Dedifferentiated amniotic fluid mesenchymal stem cell (primary cell): ENCODE measurements at regions not wholly inside any gene's neighbourhood (a gene's known extent, or its start where the extent isn't known, plus 50 kb on each side); places are given as distances from the start of the nearest gene placed in this dataset.

Experiments
- DNase-seq: peaks from one replicate; pipeline ENCODE4 v3.0.0-alpha.2; 2016; ENCODE audit errors: extremely low spot score

DNA sequence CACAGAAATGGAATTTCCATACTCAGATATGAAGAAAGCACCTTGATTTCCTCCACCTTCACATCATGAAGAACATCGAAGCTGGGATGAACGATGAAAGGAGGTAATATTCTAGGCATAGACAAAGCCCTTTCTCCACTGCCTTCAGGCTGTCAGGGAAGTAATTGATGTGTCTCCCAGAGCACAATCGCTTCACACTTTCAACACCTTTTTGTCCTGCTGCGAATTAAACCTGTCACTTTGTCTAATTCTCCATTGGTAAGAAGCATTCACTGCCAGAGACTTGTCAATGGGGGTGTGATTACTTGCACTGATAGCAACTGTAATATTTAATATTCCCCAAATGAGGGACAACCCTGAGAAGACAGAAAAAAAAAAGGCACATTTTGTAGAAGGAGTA, 260.1 kb downstream of the ETS1 start:
- DNase-seq, result no peak

DNA sequence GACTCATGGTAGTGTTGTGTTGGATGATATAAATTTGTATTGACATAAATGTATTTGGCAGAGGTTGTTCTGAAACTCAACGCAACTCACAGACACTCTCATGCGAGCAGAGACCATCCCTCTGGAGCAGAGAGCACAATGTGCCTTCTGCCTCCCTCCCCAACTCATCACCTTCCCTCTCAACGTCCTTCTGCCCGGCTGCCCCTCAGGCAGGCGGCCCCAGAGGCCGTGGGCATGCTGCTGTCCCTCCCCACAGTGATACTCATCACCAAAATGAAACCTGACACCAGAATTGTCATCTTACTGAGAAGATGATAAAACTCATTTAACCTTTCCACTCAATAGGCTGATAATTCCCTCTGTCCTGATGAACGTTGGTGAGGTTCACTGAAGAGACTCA, 260.6 kb downstream of the ETS1 start:
- DNase-seq, result no peak

DNA sequence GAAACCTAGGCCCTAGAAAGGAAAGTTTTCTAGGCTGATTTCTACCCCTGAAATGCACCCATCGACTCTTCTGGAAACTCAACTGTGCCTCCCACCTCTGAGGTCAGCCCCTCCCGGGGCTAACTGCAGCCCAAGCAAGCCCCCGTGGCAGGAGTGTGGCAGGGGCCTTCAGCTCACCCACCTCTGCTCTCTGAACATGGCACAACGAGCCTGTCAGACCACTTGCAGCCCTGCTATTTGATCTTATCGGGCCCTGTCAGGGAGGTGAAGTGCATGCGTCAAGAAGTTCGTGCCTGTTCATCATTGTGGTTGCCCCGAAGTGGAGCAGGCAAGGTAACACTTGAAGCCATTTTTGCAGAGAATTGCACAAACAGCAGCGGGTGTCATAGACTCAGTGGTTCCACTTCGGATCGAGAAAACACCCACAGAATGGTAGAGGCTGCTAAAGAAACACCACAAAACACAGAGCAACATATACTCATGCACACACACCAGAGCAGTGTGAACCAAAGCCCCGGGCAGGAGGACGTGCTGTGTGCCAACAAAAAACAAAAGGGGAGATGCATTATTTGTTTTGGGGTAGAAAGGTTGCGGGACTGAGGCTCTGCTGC, 262.7 kb downstream of the ETS1 start:
- DNase-seq, result no peak

DNA sequence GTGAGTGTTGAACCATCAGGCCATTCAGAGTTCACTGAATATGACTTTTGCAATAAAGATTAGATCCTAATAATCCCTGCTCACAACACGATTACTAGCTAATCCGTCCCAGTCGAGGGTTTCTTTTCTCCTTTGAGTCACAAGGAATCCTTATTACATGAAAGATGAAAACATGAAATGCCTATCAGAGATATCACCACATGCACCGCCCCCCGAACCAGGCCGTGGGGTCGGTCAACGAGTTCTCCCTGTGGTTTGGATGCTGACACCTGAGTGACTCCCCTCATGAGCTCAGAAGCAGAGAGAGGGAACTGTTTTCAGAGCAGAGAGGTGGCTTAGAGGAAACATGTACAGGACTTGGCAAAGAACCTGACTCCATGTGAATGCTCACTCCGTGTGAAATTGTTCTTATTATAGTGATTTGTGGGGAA, 263.3 kb downstream of the ETS1 start:
- DNase-seq, result no peak

DNA sequence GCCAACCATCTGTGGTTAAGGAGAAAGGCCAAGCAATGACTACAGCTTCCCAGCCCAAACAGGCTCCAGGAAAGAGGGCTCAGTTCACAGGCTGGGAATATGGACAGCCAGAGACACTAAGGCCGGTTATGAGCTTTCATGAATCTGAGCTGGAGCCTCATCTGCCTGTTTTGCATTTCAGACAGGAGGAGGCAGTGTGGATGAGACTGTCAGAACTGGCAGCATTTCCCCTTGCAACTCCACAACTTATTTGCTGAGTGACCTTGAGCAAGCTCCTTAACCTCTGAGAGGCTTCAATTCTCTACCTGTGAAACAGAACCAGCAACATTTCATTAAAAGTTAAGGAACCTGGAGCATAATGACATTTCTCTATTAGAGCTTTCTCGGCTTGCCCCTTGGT, 264.0 kb downstream of the ETS1 start:
- no peak for DNase-seq

- no peak for DNase-seq
Measured at GRCh38 chr11:128318856-128319474, 268.4 kb downstream of the ETS1 start.

DNA sequence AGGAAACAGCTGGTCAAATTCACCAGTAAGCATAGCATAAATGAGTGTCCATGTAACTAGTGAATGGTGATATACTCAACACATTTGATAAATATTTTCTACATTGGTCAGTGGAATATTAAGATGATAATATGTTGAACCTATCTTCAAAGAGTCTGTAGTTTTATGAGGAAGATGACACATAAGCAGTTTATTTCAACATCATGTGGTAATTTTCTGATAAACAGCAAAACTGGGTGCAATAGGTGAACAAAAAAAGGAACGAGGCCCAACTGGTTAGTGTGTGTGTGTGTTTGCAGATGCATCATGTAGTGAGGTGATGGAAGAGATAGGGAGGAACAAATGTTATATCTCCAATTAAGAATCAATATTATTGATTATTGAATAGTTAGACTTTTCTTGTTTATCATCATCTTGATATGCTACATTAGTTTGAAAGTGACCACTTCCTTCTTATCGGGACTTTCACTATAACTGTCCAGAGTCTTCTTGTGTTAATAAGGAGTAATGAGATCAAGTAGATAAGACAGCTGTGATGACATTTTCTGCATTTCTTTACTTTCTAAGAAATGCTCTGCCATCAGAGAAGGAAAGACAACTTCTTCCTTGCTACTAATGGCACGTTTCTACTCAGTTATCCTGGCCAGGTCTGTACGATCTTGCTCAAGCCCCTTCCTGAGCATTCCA, 270.7 kb downstream of the ETS1 start:
- DNase-seq, result no peak

DNA sequence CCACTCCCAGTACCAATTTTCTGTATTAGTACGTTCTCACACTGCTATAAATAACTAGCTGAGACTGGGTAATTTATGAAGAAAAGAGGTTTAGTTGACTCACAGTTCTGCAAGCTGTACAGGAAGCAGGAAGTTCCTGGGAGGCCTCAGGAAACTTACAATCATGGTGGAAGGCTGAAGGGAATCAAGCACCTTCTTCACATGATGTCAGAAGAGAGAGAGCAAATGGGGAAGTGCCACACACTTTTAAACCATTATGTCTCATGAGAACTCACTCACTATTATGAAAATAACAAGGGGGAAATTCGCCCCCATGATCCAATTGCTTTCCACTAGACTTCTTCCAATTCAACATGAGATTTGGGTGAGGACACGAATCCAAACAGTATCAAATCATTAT, 271.4 kb downstream of the ETS1 start:
- no peak for DNase-seq

- no peak for DNase-seq
Measured at GRCh38 chr11:128313931-128314330, 273.4 kb downstream of the ETS1 start.

GRCh38 chr11:128311742-128312719, 275.3 kb downstream of the ETS1 start:
- no peak for DNase-seq

GRCh38 chr11:128310676-128311445, 276.5 kb downstream of the ETS1 start:
- no peak for DNase-seq

- no peak for DNase-seq
Measured at GRCh38 chr11:128310005-128310404, 277.4 kb downstream of the ETS1 start.

DNA sequence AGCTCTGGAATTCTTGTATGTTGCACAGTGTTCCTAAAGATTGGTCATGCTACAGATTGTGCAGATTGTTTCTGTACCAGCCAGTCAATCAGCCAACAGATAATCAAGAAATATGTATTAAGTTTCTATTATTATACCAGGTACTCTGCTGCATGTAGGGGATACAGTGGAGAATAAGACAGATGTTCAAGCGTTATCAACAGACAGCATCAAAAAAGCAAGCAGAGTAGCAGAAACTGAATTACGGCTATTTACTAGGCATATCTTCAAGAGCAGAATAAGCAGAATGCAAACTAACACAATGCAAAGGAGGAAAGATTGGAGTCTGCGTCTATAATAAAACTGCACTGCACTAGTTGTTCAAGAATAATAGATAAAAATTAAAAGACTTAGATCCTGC, 278.6 kb downstream of the ETS1 start:
- no peak for DNase-seq

GRCh38 chr11:128305588-128305987, 281.8 kb downstream of the ETS1 start:
- DNase-seq, result no peak

DNA sequence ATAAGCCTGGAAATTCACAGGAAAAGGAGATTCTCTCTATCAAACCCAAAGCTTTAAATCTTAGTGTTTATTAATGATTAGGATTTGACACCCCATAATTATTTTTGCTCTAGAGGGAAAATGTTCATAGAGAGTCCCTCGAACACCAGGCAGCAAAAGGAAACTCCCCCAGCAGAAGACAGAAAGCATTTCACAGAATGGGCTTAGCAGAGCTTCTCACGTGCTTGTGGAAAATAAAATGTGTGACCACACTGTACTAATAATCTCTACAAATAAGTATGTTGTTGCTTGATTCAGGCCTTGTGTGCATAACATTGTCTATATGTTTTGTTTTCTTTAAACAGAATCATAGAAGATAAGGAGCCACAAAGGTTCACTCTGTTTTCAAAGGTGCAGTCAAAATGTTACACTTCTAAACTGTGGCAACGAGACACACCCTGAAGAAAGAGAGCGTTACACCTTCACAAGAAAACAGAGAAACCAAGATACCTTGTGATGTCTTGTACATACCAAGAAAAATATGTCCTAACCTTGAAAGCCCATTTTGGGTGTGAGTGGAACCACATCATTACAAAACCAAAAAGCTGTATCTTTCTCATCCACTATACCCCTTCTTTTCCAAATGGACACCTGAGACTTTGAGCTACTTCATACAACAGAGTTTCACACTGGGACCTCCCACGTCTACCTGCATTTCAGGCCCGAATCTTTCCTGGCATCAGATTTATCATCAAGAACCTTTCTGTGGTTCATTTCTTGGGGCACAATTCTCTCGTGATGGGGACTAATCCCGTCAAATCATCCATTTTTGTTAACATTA, 282.5 kb downstream of the ETS1 start:
- DNase-seq, result no peak

DNA sequence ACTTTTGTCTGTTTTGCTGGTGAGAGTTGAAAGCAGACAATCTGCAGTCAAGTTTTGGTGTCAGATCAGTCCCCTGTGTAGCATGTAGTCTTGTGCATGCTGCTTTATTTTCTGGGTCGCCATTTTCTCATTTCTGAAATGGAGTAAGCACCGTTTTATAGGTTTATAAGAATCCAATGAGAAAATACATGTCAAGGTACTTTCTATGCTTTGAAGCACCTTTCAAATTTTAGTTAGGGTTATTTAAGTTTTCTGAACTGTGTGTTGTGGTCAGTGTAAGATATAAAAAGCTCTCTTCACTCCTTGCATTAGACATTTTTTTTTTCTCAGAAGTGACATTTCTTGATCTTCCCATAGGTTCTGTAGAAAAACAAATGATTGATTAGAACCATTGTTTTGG, 283.2 kb downstream of the ETS1 start:
- no peak for DNase-seq

DNA sequence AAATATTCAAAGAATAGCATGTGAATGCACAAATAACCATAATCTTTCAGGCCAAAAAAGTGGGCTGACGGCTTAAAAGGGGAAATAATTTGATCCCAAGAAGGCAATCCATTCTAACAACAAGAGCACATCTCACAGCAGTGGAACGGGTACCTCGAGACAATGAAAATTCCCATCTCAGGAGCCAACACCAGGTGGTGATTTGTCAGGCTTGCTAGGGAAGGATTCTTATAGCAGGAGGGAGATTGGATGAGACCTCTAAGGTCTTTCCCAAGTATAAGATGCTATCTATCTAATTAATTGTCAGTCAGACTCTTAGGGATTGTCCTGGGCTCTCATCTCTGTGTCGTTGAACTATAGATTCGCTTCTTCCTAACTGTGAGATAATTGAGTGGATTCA, 284.0 kb downstream of the ETS1 start:
- no peak for DNase-seq

DNA sequence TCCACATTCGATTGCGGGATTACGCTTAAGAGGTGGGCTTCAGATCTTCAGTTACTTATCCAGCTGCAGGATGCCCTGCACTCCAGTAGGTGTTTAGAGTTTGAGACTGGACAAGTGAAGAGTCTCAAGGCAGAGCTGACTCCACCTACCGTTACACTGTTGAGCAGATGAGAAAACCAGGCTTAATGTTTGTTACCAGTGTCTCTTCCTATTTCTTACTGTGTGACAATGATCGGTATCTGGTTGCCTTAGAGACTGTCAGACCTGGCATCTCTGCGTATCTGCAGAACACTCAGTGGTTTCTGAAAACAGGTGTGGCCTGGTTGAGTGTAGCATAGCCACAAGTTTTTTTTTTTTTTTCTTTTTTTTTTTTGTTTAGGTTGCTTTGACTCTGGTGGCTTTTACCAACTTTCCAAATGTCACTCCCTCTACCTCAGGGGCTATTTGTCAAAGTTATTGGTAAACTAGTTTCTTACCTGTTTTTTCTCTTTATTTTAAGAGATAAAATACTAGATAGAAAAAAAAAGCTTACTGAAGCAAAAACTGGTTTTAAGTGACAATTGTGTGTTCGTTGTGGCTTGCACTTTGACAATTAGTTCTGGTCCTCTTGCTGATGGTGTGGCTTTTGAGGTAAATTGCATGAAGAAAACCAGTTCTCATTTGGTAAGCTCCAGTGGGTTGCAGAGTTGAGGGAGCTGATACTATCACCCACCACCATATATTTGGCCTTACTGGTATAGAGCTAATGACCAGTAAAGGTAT, 284.8 kb downstream of the ETS1 start:
- DNase-seq, result no peak

- DNase-seq, result no peak
Measured at GRCh38 chr11:128301756-128302155, 285.6 kb downstream of the ETS1 start.

GRCh38 chr11:128300785-128301184, 286.6 kb downstream of the ETS1 start:
- DNase-seq, result no peak
